GM18907 (cell line): ENCODE measurements at regions not wholly inside any gene's neighbourhood (a gene's known extent, or its start where the extent isn't known, plus 50 kb on each side); places are given as distances from the start of the nearest gene placed in this dataset.

ENCODE experiments used
- ATAC-seq: cut with Tn5 transposase; IDR thresholded peaks from one replicate; pipeline ENCODE4 v1.9.1; 2021; ENCODE audit warnings: mild to moderate bottlenecking, moderate library complexity; ENCODE audit not compliant: unreplicated experiment

GRCh38 chr19:30209617-30210600 lies 162.3 kb upstream of the ZNF536 start:
- no peak for ATAC-seq

- ATAC-seq: no peak
Observed at GRCh38 chr19:30212574-30212973, 159.6 kb upstream of the ZNF536 start.

GRCh38 chr19:30214651-30215051 lies 157.5 kb upstream of the ZNF536 start:
- ATAC-seq: peak; percentile 62

- ATAC-seq: no peak
Observed at GRCh38 chr19:30215248-30215647, 156.9 kb upstream of the ZNF536 start.

DNA sequence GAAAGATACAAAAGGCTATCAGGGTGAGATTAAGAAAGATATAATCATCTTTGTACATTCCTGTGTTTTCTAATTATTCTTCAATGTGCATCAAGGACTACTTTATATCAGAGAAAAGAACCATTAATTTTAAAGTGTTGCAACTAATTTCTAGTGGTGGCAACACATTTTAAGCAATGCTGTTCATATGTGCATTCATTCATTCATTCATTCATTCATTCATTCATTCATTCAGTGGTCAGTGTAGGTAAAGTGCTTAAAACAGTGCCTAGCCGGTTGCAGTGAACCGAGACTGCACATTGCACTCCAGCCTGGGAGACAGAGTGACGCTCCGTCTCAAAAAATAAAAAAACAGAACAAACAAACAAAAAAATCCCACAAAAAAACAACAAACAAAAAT lies 155.7 kb upstream of the ZNF536 start:
- no peak for ATAC-seq

DNA sequence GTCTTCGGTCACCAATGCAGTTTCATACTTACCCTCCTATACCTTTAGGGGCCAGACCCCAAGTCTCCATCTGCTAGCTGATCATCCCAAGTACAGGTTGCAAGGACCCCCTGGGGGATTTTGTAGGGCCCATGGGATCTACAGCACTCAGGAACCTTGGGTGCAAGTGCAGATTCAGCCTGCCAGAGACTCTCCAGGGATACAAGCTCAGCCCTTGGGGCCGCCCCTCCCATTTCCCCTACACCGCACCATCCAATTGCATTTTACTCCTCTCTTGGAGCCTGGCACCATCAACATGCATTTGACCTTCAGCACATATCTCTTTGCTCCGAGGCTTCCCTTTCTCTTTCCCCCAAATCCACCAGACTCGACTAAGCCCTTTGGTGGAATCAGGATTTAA lies 154.7 kb upstream of the ZNF536 start:
- no peak for ATAC-seq

- ATAC-seq: no peak
Observed at GRCh38 chr19:30219702-30220101, 152.5 kb upstream of the ZNF536 start.

- ATAC-seq: no peak
Observed at GRCh38 chr19:30221176-30221575, 151.0 kb upstream of the ZNF536 start.

DNA sequence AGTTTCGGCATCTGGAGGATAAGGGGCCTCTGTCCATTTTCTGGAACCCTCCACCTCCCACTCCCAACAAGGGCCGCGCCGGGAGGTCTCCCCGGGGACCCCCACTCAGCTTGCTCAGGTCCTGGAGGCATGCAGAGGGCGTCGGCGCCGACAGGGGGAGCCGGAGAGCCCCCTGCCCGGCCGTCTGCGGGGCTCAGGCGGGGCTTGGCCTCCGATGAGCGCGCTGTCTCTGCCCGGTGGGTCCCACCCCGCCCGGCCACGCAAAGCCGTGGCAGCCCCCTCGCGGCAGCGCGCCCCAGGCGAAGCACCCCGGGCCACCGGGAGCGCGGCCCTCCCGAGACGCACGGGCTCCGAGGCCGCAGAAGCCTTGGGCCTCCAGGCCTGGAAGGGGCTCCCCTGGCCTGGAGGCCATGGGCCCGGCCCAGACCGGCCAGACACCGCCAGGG lies 149.7 kb upstream of the ZNF536 start:
- ATAC-seq: no peak

DNA sequence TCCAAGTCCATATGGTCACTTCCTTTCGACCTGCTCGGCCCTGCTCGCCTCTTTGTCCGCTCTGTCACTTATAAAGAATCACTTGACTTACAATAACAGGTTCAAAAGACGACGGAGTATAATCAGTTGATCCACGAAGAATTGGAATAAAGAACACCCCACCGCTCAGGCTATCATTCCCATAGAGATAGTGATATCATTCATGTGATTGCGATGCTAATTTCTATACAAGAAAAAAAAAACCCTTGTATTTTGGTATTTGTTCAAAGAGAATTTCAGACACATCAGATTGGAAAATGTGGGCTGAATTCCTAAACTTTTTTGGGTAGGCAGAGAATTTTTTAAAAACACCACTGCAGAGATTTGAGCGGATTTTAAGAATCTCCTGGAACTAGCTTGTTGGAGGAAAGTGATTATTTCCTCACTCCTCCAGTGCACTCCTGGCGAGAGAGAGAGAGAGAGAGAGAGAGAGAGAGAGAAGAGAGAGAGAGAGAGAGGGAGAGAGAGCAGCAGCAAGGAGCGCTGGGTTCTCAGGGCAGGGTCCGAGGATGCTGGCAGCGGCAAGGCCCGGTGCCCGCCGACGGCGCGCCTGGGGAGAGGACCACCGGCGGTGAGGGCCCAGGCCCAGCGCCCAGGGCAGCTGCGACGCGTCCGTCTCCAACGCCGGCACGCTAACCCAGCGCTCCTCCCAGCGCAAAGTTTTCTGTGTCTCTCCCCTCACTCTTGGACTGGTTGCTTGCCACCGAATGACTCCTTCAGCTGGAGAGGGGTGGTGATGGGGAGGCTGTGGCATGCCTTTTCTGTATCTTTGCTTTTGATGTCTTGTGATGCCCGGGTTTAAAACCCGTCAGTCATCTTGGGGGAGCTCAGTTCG lies 149.0 kb upstream of the ZNF536 start:
- ATAC-seq: no peak

DNA sequence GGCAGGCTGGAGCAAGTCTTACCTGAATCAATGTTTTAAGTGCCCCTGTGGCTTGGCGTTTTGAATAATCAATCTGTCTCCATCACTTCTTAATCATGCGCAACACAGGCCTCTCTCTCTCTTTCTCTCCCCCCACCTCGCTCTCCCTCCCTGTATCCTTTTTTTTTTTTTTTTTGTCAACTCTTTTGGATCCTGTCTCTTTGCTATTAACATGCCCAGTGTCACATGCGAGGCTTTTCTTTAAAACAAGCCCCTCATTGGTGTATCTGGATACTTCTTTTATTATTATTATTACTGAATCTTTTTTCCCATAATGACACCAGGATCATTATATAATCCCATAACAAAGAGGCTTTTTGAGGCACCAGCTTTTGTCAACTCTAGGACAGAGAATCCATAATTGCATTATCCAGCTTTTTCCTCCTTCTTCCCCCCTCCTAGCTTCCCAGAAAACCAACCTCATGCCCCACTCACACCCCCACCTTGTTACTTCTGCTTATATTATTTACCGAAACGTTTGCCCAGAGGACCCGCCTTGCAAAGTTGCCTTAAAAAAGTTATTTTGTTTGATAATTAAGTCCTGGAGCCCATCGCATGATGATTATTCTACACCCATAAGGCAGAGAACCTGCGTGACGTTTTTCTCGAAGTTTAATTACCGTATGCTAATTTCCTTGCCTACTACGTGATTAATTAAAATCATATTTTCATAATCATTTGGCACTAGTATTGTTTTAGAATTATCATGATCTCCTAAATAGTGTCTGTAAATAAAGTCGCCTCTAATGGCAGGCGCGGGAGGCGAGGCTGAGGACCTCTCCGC lies 148.1 kb upstream of the ZNF536 start:
- no peak for ATAC-seq

DNA sequence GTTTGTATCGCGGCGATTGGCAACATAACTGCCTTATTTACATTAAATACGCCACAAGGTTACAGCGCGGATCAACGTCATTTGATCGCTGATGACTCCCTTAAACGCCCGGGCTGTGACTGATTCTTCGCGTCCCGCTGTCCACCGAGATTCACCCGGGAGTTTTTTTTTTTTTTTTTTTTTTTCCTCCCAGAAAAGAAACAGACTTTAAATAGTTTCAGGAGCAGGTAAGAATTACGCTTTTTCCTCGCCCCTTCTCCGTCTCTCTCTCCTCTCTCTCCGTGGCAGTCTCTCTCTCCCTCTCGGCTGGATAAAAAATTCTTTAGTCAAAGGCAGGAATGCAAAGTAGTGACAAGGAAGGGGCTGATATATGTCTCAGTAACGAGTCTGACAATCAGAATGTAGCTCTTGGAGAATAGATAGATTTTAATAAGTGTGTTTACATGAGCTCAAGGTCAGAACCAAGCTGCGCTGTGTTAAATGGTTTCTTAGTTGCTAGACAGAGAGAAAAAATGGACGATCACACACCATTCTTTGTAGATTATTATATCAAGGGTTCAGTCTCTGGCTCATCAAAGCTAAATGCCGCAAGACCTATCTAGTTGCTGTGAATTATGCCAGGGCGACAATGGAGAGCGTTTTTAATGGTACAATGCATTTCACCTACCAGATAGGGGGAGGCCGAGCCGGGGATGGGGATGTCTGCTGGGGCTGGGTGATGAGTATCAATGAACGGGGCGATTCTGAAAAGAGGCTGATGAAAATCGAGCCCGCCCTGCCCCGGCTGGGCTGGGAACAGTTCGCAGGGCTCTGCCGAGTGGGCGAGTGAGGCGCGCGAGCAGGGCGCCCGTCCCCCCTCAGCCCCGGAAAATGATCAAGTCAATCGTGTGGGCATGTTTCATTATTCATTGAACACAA lies 147.2 kb upstream of the ZNF536 start:
- ATAC-seq: no peak

GRCh38 chr19:30225676-30226463 lies 146.3 kb upstream of the ZNF536 start:
- ATAC-seq: no peak

DNA sequence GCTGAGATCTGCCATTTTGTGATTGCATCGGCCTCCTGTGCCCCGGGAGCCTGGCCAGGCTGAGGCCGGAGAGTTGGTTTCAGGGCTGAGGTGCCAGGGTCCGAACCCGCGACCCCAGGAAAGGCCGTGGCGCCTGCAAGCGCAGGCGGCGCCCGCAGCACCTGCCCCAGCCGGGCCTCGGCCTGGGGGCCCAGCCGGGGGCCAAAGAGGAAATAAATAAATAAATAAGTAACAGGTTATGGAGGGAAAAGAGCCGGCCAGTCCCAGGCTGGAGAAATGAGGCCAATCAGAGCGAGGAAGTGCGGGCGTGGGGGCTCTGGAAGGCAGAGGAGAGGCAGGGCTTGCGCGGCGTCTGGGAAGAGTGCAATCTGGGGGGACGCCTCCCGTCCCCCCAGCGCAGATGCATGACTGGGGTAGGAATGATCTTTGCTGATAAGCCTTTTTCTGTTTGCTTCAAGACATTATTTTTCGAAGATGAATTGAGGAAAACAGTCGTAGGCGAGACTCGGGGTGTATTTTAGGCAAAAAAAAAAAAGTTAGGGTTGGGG lies 145.6 kb upstream of the ZNF536 start:
- ATAC-seq: no peak

- peak; percentile 29 for ATAC-seq
Observed at GRCh38 chr19:30227012-30227621, 145.1 kb upstream of the ZNF536 start.

GRCh38 chr19:30227661-30228112 lies 144.5 kb upstream of the ZNF536 start:
- ATAC-seq: peak; percentile 86

DNA sequence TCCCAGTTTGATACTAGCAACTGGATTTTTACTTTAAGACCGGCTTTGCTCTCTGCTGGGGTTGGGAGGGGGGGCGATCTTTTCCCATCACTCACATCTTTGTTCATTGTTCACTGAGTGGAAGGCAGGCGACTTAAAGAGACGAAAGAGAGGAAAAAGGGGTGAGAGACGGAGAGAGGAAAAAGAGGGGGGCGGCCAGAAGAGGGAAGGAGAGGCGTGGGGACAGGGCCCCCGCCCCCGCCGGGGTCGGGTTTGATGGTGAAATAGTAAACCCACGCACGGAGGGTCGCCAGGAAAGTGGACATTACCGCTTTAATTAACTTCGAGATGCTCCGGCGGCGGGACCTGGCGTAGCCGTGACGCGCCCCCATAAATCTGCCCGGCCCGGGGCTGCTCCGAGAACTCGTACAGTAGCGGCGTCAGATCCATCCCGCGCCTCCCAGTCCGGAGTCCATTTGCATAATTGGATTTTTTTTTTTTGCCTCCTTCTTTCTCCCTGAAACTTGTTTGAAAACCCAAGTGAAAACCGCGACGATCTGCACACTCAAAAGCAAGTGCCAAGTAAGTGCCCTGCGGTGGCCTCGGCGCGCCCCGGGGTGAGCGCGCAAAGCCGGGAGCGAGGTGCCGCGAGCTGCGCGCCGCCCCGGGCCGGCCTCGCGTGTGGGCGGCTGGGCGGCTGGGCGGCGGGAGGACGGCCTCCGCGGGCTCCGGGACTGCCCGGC lies 143.9 kb upstream of the ZNF536 start:
- ATAC-seq: no peak
